HG03354 (cell line): ENCODE measurements at regions not wholly inside any gene's neighbourhood (a gene's known extent, or its start where the extent isn't known, plus 50 kb on each side); places are given as distances from the start of the nearest gene placed in this dataset.
"Not testable (repeated sequence)": the region's sequence is repeated elsewhere in the genome, so short reads cannot be mapped to it uniquely, and the experiment has no call there.

Source experiments
- ATAC-seq: cut with Tn5 transposase; IDR thresholded peaks from one replicate; pipeline ENCODE4 v1.9.1; 2021; ENCODE audit warnings: mild to moderate bottlenecking; ENCODE audit not compliant: unreplicated experiment, poor library complexity, severe bottlenecking

- ATAC-seq, result not testable (repeated sequence)
Measured at GRCh38 chr5:10876996-10877395, 116.0 kb upstream of the DAP start.

GRCh38 chr5:10876006-10876744 is 115.1 kb upstream of the DAP start:
- ATAC-seq, result no peak

- no peak for ATAC-seq
Measured at GRCh38 chr5:10875201-10875768, 114.3 kb upstream of the DAP start.

- no peak for ATAC-seq
Measured at GRCh38 chr5:10874541-10874940, 113.5 kb upstream of the DAP start.

- no peak for ATAC-seq
Measured at GRCh38 chr5:10870791-10871190, 109.8 kb upstream of the DAP start.

GRCh38 chr5:10868956-10869355 is 107.9 kb upstream of the DAP start:
- ATAC-seq, result no peak

- no peak for ATAC-seq
Measured at GRCh38 chr5:10867389-10868303, 106.6 kb upstream of the DAP start.

- ATAC-seq, result no peak
Measured at GRCh38 chr5:10866913-10867312, 105.9 kb upstream of the DAP start.

- ATAC-seq, result peak; percentile 95
Measured at GRCh38 chr5:10863763-10864383, 102.8 kb upstream of the DAP start.

- no peak for ATAC-seq
Measured at GRCh38 chr5:10862085-10862484, 101.1 kb upstream of the DAP start.

- ATAC-seq, result no peak
Measured at GRCh38 chr5:10861423-10861790, 100.4 kb upstream of the DAP start.

- ATAC-seq, result no peak
Measured at GRCh38 chr5:10860645-10861422, 99.8 kb upstream of the DAP start.

- ATAC-seq, result no peak
Measured at GRCh38 chr5:10860196-10860543, 99.1 kb upstream of the DAP start.

GRCh38 chr5:10859393-10860195 is 98.6 kb upstream of the DAP start:
- no peak for ATAC-seq

- no peak for ATAC-seq
Measured at GRCh38 chr5:10858945-10859344, 97.9 kb upstream of the DAP start.

GRCh38 chr5:10858307-10858706 is 97.3 kb upstream of the DAP start:
- no peak for ATAC-seq

GRCh38 chr5:10857338-10857733 is 96.3 kb upstream of the DAP start:
- ATAC-seq, result no peak

GRCh38 chr5:10856683-10857337 is 95.8 kb upstream of the DAP start:
- peak; percentile 63 for ATAC-seq
